IMR-90 (cell line): ENCODE measurements at regions not wholly inside any gene's neighbourhood (a gene's known extent, or its start where the extent isn't known, plus 50 kb on each side); places are given as distances from the start of the nearest gene placed in this dataset.

Source experiments
- BHLHE40 ChIP-seq: fragments of 150-350 bp; IDR thresholded peaks from 2 replicates; pipeline ENCODE4 v1.6.1; 2016; ENCODE audit warnings: mild to moderate bottlenecking, low read depth, low read length
- CEBPB ChIP-seq: IDR thresholded peaks from 2 replicates; pipeline ENCODE4 v1.6.1; 2012; ENCODE audit warnings: low read depth, low read length, improper control_type of control experiment
- FOS ChIP-seq: fragments of 150-350 bp; IDR thresholded peaks from 2 replicates; pipeline ENCODE4 v1.6.1; 2016; ENCODE audit warnings: low read depth, low read length
- MAFK ChIP-seq: IDR thresholded peaks from 2 replicates; pipeline ENCODE4 v1.6.1; 2012; ENCODE audit warnings: low read depth, low read length, improper control_type of control experiment
- MXI1 ChIP-seq: IDR thresholded peaks from 2 replicates; pipeline ENCODE4 v1.6.1; 2012; ENCODE audit warnings: low read depth, mild to moderate bottlenecking, low read length, moderate library complexity, borderline replicate concordance
- NFE2L2 ChIP-seq: fragments of 150-350 bp; IDR thresholded peaks from 2 replicates; pipeline ENCODE4 v1.6.1; 2016; ENCODE audit warnings: low read depth, mild to moderate bottlenecking, low read length
- POLR2A ChIP-seq: IDR thresholded peaks from 2 replicates; pipeline ENCODE4 v1.6.1; 2012; ENCODE audit warnings: mild to moderate bottlenecking, low read depth, low read length
- RAD21 ChIP-seq: IDR thresholded peaks from 2 replicates; pipeline ENCODE4 v1.6.1; 2012; ENCODE audit warnings: low read length, improper control_type of control experiment
- RCOR1 ChIP-seq: IDR thresholded peaks from 2 replicates; pipeline ENCODE4 v1.6.1; 2012; ENCODE audit warnings: mild to moderate bottlenecking, low read length, improper control_type of control experiment; ENCODE audit not compliant: insufficient replicate concordance
- RFX5 ChIP-seq: IDR thresholded peaks from 2 replicates; pipeline ENCODE4 v1.8.0; 2012; ENCODE audit warnings: low read depth, mild to moderate bottlenecking, low read length, moderate library complexity
- SMC3 ChIP-seq: fragments of 150-350 bp; IDR thresholded peaks from 2 replicates; pipeline ENCODE4 v1.6.1; 2016; ENCODE audit warnings: low read depth, mild to moderate bottlenecking, antibody characterized with exemption, low read length, moderate library complexity
- TF ChIP-seq, protein P1 (sequence below): conservative IDR thresholded peaks from 2 replicates; pipeline ENCODE4 v1.5.1; 2012; ENCODE audit warnings: mild to moderate bottlenecking, low read depth, low read length, improper control_type of control experiment
- TF ChIP-seq, protein P2 (sequence below): fragments of 150-350 bp; IDR thresholded peaks from 2 replicates; pipeline ENCODE4 v1.6.1; 2017; ENCODE audit warnings: mild to moderate bottlenecking, antibody characterized with exemption, low read length, low read depth

- TF ChIP-seq, protein P1, sequence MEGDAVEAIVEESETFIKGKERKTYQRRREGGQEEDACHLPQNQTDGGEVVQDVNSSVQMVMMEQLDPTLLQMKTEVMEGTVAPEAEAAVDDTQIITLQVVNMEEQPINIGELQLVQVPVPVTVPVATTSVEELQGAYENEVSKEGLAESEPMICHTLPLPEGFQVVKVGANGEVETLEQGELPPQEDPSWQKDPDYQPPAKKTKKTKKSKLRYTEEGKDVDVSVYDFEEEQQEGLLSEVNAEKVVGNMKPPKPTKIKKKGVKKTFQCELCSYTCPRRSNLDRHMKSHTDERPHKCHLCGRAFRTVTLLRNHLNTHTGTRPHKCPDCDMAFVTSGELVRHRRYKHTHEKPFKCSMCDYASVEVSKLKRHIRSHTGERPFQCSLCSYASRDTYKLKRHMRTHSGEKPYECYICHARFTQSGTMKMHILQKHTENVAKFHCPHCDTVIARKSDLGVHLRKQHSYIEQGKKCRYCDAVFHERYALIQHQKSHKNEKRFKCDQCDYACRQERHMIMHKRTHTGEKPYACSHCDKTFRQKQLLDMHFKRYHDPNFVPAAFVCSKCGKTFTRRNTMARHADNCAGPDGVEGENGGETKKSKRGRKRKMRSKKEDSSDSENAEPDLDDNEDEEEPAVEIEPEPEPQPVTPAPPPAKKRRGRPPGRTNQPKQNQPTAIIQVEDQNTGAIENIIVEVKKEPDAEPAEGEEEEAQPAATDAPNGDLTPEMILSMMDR, result no peak
- TF ChIP-seq POLR2A (no peak), BHLHE40 (no peak), RAD21 (no peak), MAFK (no peak), CEBPB (no peak), SMC3 (no peak), NFE2L2 (no peak), RFX5 (no peak), RCOR1 (no peak), FOS (no peak), MXI1 (no peak)
- TF ChIP-seq, protein P2, sequence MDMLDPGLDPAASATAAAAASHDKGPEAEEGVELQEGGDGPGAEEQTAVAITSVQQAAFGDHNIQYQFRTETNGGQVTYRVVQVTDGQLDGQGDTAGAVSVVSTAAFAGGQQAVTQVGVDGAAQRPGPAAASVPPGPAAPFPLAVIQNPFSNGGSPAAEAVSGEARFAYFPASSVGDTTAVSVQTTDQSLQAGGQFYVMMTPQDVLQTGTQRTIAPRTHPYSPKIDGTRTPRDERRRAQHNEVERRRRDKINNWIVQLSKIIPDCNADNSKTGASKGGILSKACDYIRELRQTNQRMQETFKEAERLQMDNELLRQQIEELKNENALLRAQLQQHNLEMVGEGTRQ, result no peak
These were observed 127.2 kb upstream of the RPS6KA3 start for GRCh38 chrX:20393944-20394343.
